ENCODE measurements at regions not wholly inside any gene's neighbourhood (a gene's known extent, or its start where the extent isn't known, plus 50 kb on each side); places are given as distances from the start of the nearest gene placed in this dataset.

GRCh38 chr5:142542078-142542477, 143.8 kb downstream of the FGF1 start:
- H3K4me3 ChIP-seq = no peak overlapping the region
- no peak for DNase-seq (ENCODE audit: low read depth in 1 of 2, low spot score in 2 of 2)
- H3K36me3 ChIP-seq = no peaks in the 10 kb centered on the region
- no peaks in the 10 kb centered on the region; the same call in 1 of the 2 replicates for H3K9me3 ChIP-seq (replicated peaks)
- peaks cover 59% of the 10 kb centered on the region for H3K4me1 ChIP-seq (replicated peaks)
- no peaks in the 10 kb centered on the region for H3K27me3 ChIP-seq (replicated peaks)
- no peak overlapping the region for H3K27ac ChIP-seq

GRCh38 chr5:142540922-142541422, 144.9 kb downstream of the FGF1 start:
- Histone ChIP-seq H3K27ac (no peak overlapping the region), H3K4me3 (no peak overlapping the region), H3K27me3 (replicated peaks) (no peaks in the 10 kb centered on the region), H3K4me1 (replicated peaks) (peaks cover 54% of the 10 kb centered on the region), H3K9me3 (replicated peaks) (no peaks in the 10 kb centered on the region; the same call in 1 of the 2 replicates), H3K36me3 (no peaks in the 10 kb centered on the region)
- DNase-seq (ENCODE audit: low read depth in 1 of 2, low spot score in 2 of 2) = peak; percentile 61 to 77

DNA sequence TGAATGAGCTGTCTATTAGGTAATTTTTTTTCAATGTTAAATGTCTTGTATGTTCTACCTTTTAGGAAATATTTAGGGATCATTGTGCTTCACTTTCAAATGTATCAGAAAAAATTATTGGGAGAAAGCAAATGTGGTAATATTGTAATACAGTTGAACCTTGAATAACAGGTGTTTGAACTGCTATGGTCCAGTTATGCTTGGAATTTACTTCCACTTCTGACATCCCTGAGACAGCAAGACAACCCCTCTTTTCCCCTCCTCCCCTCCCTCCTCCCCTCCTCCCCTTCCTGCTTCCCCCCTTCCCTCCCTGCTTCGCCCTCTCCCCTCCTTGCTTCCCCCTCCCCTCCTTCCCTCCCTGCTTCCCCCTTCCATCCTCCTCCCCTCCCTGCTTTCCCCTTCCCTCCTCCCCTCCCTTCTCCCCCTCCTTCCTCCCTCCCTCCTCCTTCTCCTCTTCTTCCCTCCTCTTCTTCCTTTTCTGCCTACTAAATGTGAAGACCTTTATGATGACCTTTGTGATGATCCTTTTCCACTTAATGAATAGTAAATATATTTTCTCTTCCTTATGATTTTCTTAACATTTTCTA, 146.6 kb downstream of the FGF1 start:
- no peaks in the 10 kb centered on the region for H3K27me3 ChIP-seq (replicated peaks)
- H3K4me3 ChIP-seq = no peak overlapping the region
- no peaks in the 10 kb centered on the region for H3K36me3 ChIP-seq
- no peak overlapping the region for H3K27ac ChIP-seq
- H3K4me1 ChIP-seq (replicated peaks) = peaks cover 36% of the 10 kb centered on the region
- peaks cover 2% of the 10 kb centered on the region; the same call in 1 of the 2 replicates for H3K9me3 ChIP-seq (replicated peaks)
- no peak for DNase-seq (ENCODE audit: low read depth in 1 of 2, low spot score in 2 of 2)

- Histone ChIP-seq H3K4me1 (replicated peaks) (peaks cover 23% of the 10 kb centered on the region), H3K27me3 (replicated peaks) (no peaks in the 10 kb centered on the region), H3K27ac (no peak overlapping the region), H3K36me3 (no peaks in the 10 kb centered on the region), H3K4me3 (no peak overlapping the region), H3K9me3 (replicated peaks) (peaks cover 2% of the 10 kb centered on the region; the same call in 1 of the 2 replicates)
- DNase-seq (ENCODE audit: low read depth in 1 of 2, low spot score in 2 of 2) = no peak
Observed at GRCh38 chr5:142537938-142538337, 148.0 kb downstream of the FGF1 start.

DNA sequence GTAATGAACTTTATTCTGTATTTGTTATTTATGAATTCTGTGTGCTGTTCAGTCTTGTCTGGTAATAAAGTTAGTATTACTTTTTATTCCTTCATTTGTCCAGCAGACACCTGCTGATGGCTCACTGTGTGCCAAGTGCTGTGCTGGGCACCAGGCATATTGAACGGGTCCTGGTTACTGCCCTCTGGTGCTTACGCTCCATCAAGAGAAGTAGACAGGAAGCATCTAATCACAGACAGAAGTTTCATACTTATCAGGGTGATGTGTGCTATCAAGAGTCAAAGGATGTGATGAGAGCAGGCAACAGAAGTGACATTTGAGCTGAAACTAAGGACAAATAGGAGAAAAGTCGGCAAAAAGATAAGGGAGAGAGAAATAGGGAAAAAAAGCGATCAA, 153.1 kb downstream of the FGF1 start:
- Histone ChIP-seq H3K27me3 (replicated peaks) (no peaks in the 10 kb centered on the region), H3K4me3 (no peak overlapping the region), H3K9me3 (replicated peaks) (peaks cover 2% of the 10 kb centered on the region; the same call in 1 of the 2 replicates), H3K27ac (no peak overlapping the region), H3K36me3 (no peaks in the 10 kb centered on the region), H3K4me1 (replicated peaks) (peaks cover 19% of the 10 kb centered on the region)
- DNase-seq (ENCODE audit: low read depth in 1 of 2, low spot score in 2 of 2) = no peak

DNA sequence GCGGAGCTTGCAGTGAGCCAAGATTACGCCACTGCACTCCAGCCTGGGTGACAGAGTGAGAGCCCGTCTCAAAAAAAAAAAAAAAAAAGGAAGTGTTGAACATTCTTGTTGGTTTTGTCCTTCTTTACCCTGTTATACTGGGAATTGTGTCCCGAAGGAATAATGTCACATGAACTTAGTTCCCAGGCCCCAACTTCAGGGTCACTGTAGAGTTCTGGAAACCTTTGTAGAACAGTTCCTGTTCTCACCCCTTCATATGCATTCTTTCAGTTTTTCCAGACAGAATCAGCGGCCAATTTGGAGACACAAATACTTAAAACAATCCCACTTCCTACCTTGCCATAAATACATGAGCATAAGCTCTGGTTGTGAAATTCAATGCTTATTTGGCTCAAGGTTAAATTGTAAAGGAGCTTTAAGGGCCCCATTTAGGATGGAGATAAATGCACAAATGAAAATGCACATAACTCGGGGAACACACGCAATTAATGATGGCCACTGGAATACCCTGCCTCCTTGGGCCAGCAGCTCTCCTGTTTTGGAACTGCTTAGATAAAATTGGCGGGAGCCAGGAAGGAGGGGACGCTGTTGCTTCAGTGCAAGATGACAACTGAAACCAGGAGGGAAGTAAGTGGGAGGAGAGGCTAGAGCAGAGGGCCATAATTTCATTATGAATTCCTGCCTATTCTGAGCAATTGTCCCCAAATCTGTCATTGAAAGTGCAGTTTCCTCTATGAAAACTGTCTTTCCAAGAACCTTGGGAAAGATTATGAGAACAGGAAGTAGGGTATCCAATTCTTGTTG, 153.7 kb downstream of the FGF1 start:
- no peak for DNase-seq (ENCODE audit: low read depth in 1 of 2, low spot score in 2 of 2)
- H3K27ac ChIP-seq = no peak overlapping the region
- no peaks in the 10 kb centered on the region for H3K36me3 ChIP-seq
- H3K27me3 ChIP-seq (replicated peaks) = no peaks in the 10 kb centered on the region
- no peak overlapping the region for H3K4me3 ChIP-seq
- peaks cover 2% of the 10 kb centered on the region; the same call in 1 of the 2 replicates for H3K9me3 ChIP-seq (replicated peaks)
- H3K4me1 ChIP-seq (replicated peaks) = peaks cover 25% of the 10 kb centered on the region

GRCh38 chr5:142530904-142531303, 155.0 kb downstream of the FGF1 start:
- H3K9me3 ChIP-seq (replicated peaks) = 0 out of 2 replicates have a peak, but pooled peaks cover 2% of the 10 kb centered on the region
- peaks cover 28% of the 10 kb centered on the region for H3K4me1 ChIP-seq (replicated peaks)
- no peaks in the 10 kb centered on the region for H3K27me3 ChIP-seq (replicated peaks)
- no peak overlapping the region for H3K27ac ChIP-seq
- H3K36me3 ChIP-seq = no peaks in the 10 kb centered on the region
- H3K4me3 ChIP-seq = no peak overlapping the region
- DNase-seq (ENCODE audit: low read depth in 1 of 2, low spot score in 2 of 2) = no peak

DNA sequence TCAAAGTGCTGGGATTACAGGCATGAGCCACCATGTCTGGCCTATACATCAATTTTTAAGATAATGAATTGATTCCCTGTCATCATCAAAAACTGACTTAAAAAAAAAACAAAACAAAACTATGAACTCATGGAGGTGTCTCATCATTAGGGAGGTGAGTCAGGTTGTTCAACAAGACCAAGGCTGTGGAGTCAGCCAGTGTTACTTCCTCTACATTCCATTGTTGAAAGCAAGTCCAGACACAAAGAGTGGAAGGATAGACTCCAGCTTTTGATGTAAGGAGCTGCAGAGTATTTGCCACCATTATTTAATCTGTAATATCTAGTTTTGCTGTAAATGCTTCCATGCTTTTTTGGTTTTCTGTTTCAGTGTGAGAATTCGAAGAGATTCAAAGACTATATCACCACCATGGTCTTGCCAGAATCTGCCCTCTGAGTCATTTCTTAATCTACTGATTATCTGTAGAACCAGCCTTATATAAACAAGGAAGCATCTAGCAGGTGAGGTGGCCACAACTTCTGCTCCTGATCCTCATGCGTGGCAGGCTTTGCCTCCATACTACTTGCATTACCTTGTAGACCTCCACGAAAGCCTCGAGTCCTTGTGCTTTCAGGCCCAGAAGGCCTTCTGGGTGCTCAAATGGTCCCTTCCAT, 156.1 kb downstream of the FGF1 start:
- Histone ChIP-seq H3K4me3 (no peak overlapping the region), H3K27ac (no peak overlapping the region), H3K4me1 (replicated peaks) (peaks cover 28% of the 10 kb centered on the region), H3K36me3 (no peaks in the 10 kb centered on the region), H3K9me3 (replicated peaks) (0 out of 2 replicates have a peak, but pooled peaks cover 2% of the 10 kb centered on the region), H3K27me3 (replicated peaks) (no peaks in the 10 kb centered on the region)
- peak in 1 of 2 experiments; percentile 53 for DNase-seq (ENCODE audit: low read depth in 1 of 2, low spot score in 2 of 2)

DNA sequence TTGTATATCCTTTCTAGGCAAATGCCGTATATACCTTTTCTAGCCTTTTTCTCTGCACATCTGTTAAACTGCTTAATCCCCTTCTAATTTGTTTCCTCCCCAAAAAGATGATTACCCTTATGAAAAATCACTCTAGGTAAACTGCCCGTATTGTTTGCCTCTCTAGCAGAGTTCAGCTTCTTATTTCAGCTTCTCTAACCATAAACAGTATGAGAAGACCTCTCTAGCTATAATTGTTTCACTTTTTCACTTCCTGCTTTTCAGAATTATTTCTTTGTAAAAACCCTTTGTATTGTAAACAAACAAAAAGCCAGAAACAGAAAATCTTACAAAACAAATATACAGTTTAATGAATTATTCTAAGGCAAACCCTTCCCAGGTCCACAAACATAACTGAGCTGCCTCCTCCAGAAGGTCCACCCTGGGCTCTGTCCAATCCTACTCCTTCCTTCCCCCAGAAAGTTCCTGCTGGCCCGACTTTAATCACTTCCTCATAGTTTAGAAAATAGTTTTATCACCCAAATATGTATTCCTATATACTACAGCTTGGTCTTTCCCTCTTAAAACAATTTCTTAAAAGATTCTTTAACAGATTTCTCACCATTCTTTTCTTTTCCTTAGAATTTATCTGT, 158.1 kb downstream of the FGF1 start:
- peak in 1 of 2 experiments; percentile 52 for DNase-seq (ENCODE audit: low read depth in 1 of 2, low spot score in 2 of 2)
- Histone ChIP-seq H3K9me3 (replicated peaks) (no peaks in the 10 kb centered on the region), H3K4me3 (no peak overlapping the region), H3K4me1 (replicated peaks) (peaks cover 28% of the 10 kb centered on the region), H3K36me3 (no peaks in the 10 kb centered on the region), H3K27me3 (replicated peaks) (no peaks in the 10 kb centered on the region), H3K27ac (no peak overlapping the region)

DNA sequence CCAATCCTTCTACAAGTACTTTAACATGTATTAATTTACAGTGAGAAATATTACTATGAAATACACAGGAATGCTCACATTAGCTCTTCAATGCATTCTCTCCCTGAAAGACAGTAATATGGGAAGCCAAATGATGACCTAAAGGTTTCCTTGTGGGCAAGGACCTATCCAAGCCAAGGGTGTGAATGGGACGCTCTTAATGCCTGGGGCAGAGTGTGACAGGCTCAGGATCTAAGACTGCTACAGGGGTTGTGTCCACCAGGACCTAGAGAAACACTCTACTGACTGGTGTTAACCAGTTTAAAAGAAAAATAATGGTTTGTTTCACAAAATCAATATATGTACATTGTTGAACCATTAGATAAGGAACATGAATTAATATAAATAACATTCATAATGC, 158.7 kb downstream of the FGF1 start:
- Histone ChIP-seq H3K27ac (no peak overlapping the region), H3K27me3 (replicated peaks) (no peaks in the 10 kb centered on the region), H3K9me3 (replicated peaks) (no peaks in the 10 kb centered on the region), H3K4me3 (no peak overlapping the region), H3K36me3 (no peaks in the 10 kb centered on the region), H3K4me1 (replicated peaks) (peaks cover 28% of the 10 kb centered on the region)
- DNase-seq (ENCODE audit: low read depth in 1 of 2, low spot score in 2 of 2) = no peak

- peaks cover 30% of the 10 kb centered on the region for H3K4me1 ChIP-seq (replicated peaks)
- no peak overlapping the region for H3K27ac ChIP-seq
- no peaks in the 10 kb centered on the region for H3K36me3 ChIP-seq
- DNase-seq (ENCODE audit: low read depth in 1 of 2, low spot score in 2 of 2) = no peak
- no peaks in the 10 kb centered on the region for H3K27me3 ChIP-seq (replicated peaks)
- no peaks in the 10 kb centered on the region for H3K9me3 ChIP-seq (replicated peaks)
- H3K4me3 ChIP-seq = no peak overlapping the region
Observed at GRCh38 chr5:142522983-142523382, 162.9 kb downstream of the FGF1 start.

DNA sequence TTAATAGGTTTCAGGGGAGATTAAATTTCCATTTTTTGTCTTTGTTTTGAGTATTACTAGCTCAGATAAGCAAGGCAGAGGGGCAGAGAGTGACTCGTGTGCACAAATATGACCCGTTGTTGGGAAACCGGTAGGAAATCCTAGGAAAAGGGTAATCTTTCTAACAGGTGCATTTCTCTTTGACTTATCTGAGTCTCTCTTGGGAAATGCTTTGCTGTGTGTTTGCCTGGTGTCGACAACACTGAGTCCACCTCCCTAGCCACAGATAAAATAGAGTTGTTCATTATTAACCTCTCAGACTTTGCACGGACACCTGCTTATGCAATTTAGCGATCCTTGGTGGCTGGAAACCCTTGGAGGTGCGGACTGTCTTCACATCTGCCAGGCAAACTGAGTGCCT, 164.2 kb downstream of the FGF1 start:
- no peaks in the 10 kb centered on the region for H3K36me3 ChIP-seq
- H3K4me1 ChIP-seq (replicated peaks) = peaks cover 18% of the 10 kb centered on the region
- H3K27ac ChIP-seq = peak overlapping the region; percentile 31
- no peaks in the 10 kb centered on the region for H3K9me3 ChIP-seq (replicated peaks)
- H3K4me3 ChIP-seq = no peak overlapping the region
- H3K27me3 ChIP-seq (replicated peaks) = no peaks in the 10 kb centered on the region
- DNase-seq (ENCODE audit: low read depth in 1 of 2, low spot score in 2 of 2) = no peak

DNA sequence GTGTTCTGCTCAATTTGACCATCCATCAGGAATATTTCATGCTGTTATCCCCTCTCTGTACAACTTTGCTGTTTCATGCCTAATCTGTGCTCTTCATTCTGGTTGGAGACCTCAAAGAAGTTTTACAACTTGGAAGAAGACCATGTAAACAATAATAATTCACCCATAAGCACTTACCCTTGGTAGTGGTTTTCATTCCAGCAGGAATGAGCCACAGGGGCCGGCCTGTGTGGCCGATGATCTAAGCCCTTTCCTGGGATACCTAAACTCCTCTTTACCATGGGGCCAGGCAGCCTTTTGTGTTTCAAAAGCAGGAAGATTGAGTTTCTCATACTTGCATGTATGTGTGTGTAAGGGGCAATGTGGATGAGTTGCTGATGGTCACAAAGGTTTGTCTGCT, 165.0 kb downstream of the FGF1 start:
- no peaks in the 10 kb centered on the region for H3K36me3 ChIP-seq
- peak overlapping the region; percentile 31 for H3K27ac ChIP-seq
- H3K4me1 ChIP-seq (replicated peaks) = peaks cover 18% of the 10 kb centered on the region
- no peaks in the 10 kb centered on the region for H3K9me3 ChIP-seq (replicated peaks)
- H3K4me3 ChIP-seq = no peak overlapping the region
- DNase-seq (ENCODE audit: low read depth in 1 of 2, low spot score in 2 of 2) = peak; percentile 87 to 90
- no peaks in the 10 kb centered on the region for H3K27me3 ChIP-seq (replicated peaks)

All from SJSA1 (cell line).